Chondrocyte (in vitro differentiated cells): ENCODE measurements at regions not wholly inside any gene's neighbourhood (a gene's known extent, or its start where the extent isn't known, plus 50 kb on each side); places are given as distances from the start of the nearest gene placed in this dataset.

Source experiments
- DNase-seq: peaks from one replicate; pipeline ENCODE4 v3.0.0; 2021; ENCODE audit warnings: mixed read lengths, low spot score
- H3K27ac Mint-ChIP-seq: one replicate; pipeline ENCODE4 v1.8.0; 2021; ENCODE audit warnings: mild to moderate bottlenecking, moderate library complexity, mixed read lengths; ENCODE audit not compliant: unreplicated experiment
- H3K27me3 Mint-ChIP-seq: 2 replicates; pipeline ENCODE4 v1.8.0; 2021; ENCODE audit warnings: low read depth, mixed read lengths
- H3K36me3 Mint-ChIP-seq: 2 replicates; pipeline ENCODE4 v1.8.0; 2021; ENCODE audit warnings: low read depth, mixed read lengths
- H3K4me1 Mint-ChIP-seq: 2 replicates; pipeline ENCODE4 v1.8.0; 2021; ENCODE audit warnings: low read depth, mild to moderate bottlenecking, mixed read lengths
- H3K4me3 Mint-ChIP-seq: one replicate; pipeline ENCODE4 v1.8.0; 2021; ENCODE audit warnings: mild to moderate bottlenecking, moderate library complexity, mixed read lengths; ENCODE audit not compliant: unreplicated experiment
- H3K9me3 Mint-ChIP-seq: 2 replicates; pipeline ENCODE4 v1.8.0; 2021; ENCODE audit warnings: low read depth, mixed read lengths
- CTCF ChIP-seq: fragments of 200-600 bp; sonication (generic); IDR thresholded peaks from 2 replicates; pipeline ENCODE4 v1.5.0; 2021; ENCODE audit warnings: antibody characterized with exemption, mild to moderate bottlenecking, moderate library complexity

GRCh38 chr4:18390655-18391353 lies 369.2 kb upstream of the LCORL start:
- H3K27ac Mint-ChIP-seq: no peak overlapping the region
- no peaks in the 10 kb centered on the region for H3K36me3 Mint-ChIP-seq
- peaks cover 6% of the 10 kb centered on the region for H3K9me3 Mint-ChIP-seq
- no peak for DNase-seq
- TF ChIP-seq CTCF: no peak
- H3K27me3 Mint-ChIP-seq: no peaks in the 10 kb centered on the region
- no peaks in the 10 kb centered on the region for H3K4me1 Mint-ChIP-seq
- no peak overlapping the region for H3K4me3 Mint-ChIP-seq

DNA sequence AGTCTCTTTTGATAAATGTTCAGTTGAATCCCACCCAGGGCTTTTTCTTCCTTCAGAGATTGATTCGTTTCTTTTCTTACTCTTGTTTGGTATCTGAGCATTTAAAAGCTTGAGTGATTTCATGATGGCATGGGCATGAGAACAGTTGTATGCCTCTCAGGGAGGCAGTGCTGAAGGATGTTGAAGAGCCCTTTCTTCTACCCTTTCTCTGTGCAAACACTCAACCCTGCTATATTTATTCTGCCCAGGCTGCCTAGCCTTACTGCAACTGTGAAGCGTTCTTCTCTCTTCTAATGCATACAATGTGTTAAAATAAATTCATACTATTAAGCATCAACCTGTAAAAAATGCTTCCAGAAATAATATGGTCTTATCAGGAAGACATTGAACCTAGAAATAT lies 367.6 kb upstream of the LCORL start:
- no peak overlapping the region for H3K4me3 Mint-ChIP-seq
- no peak for DNase-seq
- no peaks in the 10 kb centered on the region for H3K27me3 Mint-ChIP-seq
- no peak for TF ChIP-seq CTCF
- no peak overlapping the region for H3K27ac Mint-ChIP-seq
- H3K9me3 Mint-ChIP-seq: peaks cover 11% of the 10 kb centered on the region
- H3K4me1 Mint-ChIP-seq: no peaks in the 10 kb centered on the region
- no peaks in the 10 kb centered on the region for H3K36me3 Mint-ChIP-seq

- peaks cover 10% of the 10 kb centered on the region for H3K9me3 Mint-ChIP-seq
- no peaks in the 10 kb centered on the region for H3K27me3 Mint-ChIP-seq
- DNase-seq: no peak
- H3K36me3 Mint-ChIP-seq: no peaks in the 10 kb centered on the region
- no peak for TF ChIP-seq CTCF
- H3K4me3 Mint-ChIP-seq: no peak overlapping the region
- no peaks in the 10 kb centered on the region for H3K4me1 Mint-ChIP-seq
- no peak overlapping the region for H3K27ac Mint-ChIP-seq
Measured at GRCh38 chr4:18388039-18388438, 366.5 kb upstream of the LCORL start.

DNA sequence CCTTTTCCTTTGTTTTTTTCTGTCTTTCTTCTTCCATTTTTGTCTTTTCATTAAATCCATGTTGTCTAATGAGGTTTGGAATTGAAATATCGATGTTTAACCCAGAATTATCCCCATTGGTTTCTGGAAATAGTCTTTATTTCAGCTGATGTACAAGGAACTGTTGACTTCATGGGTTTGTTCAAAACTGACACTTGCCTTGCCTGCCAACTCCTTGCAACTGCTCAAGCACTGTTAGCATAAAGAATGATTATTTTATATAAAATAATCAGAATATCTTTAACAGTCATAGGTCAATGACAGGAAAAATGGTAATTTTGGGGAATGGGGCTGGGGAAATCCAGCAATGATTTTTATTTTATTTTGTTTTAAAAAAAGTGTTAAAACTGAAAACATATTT lies 359.6 kb upstream of the LCORL start:
- DNase-seq: no peak
- Mint-ChIP-seq H3K4me3 (no peak overlapping the region), H3K27me3 (peaks cover 3% of the 10 kb centered on the region)

GRCh38 chr4:18369561-18369960 lies 348.0 kb upstream of the LCORL start:
- H3K27ac Mint-ChIP-seq: no peak overlapping the region
- DNase-seq: no peak
- no peaks in the 10 kb centered on the region for H3K36me3 Mint-ChIP-seq
- no peak for TF ChIP-seq CTCF
- H3K4me3 Mint-ChIP-seq: no peak overlapping the region
- H3K9me3 Mint-ChIP-seq: peaks cover 13% of the 10 kb centered on the region
- peaks cover 9% of the 10 kb centered on the region for H3K27me3 Mint-ChIP-seq
- peaks cover 9% of the 10 kb centered on the region for H3K4me1 Mint-ChIP-seq

More for the DNA sequence above, 359.6 kb upstream of the LCORL start:
- Mint-ChIP-seq H3K4me1 (no peaks in the 10 kb centered on the region), H3K36me3 (no peaks in the 10 kb centered on the region), H3K9me3 (peaks cover 7% of the 10 kb centered on the region), H3K27ac (no peak overlapping the region)
- TF ChIP-seq CTCF: no peak
